Esophagus squamous epithelium (tissue), 4 donors: ENCODE measurements at regions not wholly inside any gene's neighbourhood (a gene's known extent, or its start where the extent isn't known, plus 50 kb on each side); places are given as distances from the start of the nearest gene placed in this dataset.

Source experiments
- POLR2A ChIP-seq, 4 donors: fragments of 450-650 bp; IDR thresholded peaks; one replicate each; pipeline ENCODE4 v1.6.1; 2017; ENCODE audit warnings: antibody characterized with exemption in 4 of 4, mild to moderate bottlenecking in 4 of 4, moderate library complexity in 3 of 4
- TF ChIP-seq, protein P1 (sequence below), 6 experiments: fragments of 450-650 bp in 4 of 6; fragments of 200-600 bp in 2 of 6; sonication (generic) in 2 of 6; IDR thresholded peaks; one replicate each; pipeline ENCODE4 v1.5.1; 2016 to 2019; ENCODE audit warnings: antibody characterized with exemption in 6 of 6, mild to moderate bottlenecking in 4 of 6, moderate library complexity in 4 of 6

DNA sequence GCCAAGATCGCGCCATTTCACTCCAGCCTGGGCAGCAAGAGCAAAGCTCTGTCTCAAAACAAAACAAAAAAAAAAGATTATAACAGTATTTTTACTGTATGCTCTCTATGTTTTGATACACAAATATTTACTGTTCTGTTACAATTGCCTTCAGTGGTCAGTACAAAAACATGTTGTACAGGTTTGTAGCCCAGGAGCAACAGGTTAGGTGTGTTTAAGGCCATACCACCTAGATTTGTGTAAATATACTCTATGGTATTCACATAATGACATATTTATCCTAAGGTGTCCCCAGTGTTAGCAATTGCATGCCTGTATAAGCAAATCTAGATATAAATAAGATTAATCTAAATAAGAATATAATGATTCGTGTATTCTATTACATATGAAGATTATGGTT, 625.0 kb downstream of the TMEM182 start:
- no peak for TF ChIP-seq POLR2A (IDR thresholded peaks at IDR 0.05)
- TF ChIP-seq, protein P1, sequence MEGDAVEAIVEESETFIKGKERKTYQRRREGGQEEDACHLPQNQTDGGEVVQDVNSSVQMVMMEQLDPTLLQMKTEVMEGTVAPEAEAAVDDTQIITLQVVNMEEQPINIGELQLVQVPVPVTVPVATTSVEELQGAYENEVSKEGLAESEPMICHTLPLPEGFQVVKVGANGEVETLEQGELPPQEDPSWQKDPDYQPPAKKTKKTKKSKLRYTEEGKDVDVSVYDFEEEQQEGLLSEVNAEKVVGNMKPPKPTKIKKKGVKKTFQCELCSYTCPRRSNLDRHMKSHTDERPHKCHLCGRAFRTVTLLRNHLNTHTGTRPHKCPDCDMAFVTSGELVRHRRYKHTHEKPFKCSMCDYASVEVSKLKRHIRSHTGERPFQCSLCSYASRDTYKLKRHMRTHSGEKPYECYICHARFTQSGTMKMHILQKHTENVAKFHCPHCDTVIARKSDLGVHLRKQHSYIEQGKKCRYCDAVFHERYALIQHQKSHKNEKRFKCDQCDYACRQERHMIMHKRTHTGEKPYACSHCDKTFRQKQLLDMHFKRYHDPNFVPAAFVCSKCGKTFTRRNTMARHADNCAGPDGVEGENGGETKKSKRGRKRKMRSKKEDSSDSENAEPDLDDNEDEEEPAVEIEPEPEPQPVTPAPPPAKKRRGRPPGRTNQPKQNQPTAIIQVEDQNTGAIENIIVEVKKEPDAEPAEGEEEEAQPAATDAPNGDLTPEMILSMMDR (IDR thresholded peaks at IDR 0.05): no peak
